ENCODE measurements at regions not wholly inside any gene's neighbourhood (a gene's known extent, or its start where the extent isn't known, plus 50 kb on each side); places are given as distances from the start of the nearest gene placed in this dataset.
"Not testable (repeated sequence)": the region's sequence is repeated elsewhere in the genome, so short reads cannot be mapped to it uniquely, and the experiment has no call there.

DNA sequence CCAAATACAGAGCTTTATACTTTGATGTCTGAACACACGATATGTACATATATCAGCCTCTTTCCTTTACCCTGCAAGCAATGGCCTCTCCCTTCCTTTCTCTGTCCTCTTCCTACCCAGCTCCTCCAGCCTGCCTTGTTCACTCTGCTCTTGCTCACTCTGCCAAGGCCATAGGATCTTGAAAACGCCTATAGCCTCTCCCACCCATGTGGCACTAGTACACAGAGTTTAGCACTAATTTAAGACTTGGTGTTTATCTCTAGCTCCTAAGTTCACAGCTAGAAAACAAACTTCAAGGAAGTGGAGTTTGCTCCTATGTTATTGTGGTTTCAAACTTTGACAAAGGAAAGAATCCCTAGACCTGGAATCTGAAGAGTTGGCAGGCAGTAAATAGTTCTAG is 225.0 kb upstream of the RUNX1 start:
- no peak for DNase-seq

DNA sequence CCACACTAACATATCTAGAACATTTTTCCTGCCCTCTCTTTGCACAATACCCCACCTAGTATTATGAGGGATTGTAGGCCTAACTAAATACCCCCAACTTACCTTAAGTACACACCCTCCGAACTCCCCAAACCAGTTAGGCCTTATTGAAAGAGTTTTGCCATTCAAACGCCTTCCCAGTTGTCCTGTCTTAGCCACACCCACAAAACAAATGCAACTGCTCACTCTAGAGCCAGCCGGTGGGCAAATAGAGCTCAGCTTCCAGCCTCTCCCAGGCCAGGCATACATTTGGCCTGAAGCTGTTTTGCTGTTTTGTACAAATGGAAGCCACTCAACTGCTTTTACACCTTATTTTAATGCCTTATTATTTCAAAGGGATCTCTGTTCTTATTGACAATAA is 224.2 kb upstream of the RUNX1 start:
- no peak for DNase-seq

DNA sequence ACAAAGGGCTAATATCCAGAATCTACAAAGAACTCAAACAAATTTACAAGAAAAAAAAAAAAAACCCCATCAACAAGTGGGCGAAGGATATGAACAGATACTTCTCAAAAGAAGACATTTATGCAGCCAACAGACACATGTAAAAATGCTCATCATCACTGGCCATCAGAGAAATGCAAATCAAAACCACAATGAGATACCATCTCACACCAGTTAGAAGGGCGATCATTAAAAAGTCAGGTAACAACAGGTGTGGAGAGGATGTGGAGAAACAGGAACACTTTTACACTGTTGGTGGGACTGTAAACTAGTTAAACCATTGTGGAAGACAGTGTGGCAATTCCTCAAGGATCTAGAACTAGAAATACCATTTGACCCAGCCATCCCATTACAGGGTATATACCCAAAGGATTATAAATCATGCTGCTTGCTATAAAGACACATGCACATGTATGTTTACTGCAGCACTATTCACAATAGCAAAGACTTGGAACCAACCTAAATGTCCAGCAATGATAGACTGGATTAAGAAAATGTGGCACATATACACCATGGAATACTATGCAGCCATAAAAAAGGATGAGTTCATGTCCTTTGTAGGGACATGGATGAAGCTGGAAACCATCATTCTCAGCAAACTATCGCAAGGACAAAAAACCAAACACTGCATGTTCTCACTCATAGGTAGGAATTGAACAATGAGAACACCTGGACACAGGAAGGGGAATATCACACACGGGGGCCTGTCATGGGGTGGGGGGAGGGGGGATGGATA is 222.4 kb upstream of the RUNX1 start:
- DNase-seq: not testable (repeated sequence)

DNA sequence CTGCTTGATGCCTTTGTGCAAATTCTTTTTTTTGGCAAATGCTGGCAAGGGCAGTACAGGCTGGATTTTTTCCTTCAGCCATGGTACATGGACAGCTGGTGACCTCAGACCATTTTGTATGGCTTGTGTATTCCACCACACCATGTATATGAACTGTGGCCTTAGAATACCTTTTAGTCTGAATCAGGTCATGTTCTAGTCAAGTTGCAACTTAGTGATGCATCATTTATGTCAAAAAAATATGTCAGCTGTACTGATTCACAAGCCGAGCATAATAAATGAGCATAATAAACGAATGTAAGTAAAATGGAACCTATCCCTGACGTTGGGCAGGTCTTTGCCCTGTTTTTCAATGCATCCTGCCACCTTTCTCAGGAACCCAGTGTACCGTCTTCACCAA is 219.7 kb upstream of the RUNX1 start:
- no peak for DNase-seq

DNA sequence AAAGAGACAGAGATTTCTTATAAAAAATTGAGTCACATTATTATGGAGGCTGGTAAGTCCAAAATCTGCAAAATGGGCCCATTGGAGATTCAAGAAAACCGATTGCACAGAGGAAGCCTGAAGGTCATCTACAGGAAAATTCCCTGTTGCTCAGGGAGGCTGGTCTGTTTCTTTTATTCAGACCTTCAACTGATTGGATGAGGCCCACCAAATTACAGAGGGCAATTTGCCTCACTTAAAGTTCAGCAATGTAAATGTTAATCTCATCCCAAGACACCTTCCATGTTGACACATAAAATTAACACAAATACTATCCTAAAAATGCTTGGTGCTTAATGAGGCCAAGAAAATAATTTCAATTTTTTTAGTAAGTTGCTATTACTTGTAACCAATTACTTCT is 219.2 kb upstream of the RUNX1 start:
- no peak for DNase-seq

DNA sequence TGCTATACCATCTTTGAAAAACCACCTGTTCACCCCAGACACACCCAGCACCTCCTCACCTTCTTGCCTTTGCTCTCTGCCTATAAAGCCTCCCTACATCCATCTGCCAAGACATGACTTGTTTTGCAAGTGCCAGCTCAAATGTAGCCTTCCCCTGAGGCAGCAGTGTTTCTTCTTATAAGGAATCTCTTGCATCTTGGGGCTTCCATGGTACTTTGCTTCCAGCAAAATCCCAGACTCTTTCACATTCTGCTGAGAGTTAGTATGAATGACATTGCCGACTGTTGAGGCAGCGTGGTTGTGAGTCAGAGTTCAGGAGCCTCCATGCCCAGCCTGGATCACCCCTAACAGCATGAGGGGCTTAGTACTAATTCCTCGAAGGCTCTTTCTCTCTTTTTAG is 217.4 kb upstream of the RUNX1 start:
- no peak for DNase-seq

DNA sequence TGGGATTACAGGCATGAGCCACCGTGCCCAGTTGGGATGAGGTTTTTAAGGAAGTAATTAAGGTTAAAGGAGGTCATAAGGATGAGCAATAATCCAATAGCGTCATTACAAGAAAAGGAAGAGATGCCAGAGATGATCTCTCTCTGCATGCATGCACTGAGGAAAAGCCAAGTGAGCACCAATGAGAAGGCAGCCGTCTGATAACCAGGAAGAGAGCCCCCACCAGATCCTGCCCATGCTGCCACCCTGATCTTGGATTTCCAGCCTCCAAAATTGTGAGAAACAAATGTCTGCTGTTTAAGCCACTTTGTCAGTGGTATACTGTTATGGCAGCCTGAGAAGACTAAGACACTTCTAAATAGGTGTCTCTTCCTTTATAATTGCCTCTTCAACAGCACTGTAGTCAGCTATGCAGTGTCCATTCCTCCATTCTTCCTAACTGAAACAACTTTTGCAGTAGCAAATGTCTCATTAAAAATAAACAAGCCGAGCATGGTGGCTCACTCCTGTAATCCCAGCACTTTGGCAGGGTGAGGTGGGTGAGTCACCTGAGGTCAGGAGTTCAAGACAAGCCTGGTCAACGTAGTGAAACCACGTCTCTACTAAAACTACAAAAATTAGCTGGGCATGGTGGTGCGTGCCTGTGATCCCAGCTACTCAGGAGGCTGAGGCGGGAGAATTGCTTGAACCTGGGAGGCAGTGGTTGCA is 216.2 kb upstream of the RUNX1 start:
- no peak for DNase-seq

DNA sequence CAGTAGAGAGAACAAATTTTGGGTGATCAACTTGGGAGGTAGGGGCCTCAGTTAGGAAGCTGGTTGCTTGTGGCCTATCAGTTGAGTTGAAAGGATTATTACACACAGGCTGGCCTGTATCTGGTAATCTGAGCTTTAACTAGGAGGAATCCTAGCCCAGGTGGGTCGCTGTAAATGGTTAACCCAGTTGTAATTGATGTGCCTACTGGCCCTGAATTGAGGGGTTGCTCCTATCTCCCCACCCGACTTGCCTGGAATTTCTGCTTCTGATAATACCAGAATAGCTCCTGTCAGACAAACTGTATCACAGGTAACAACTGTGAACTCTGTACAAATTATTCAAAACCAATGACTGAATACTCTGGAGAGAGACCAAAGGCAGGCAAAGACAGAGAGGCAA is 210.4 kb upstream of the RUNX1 start:
- DNase-seq: no peak

DNA sequence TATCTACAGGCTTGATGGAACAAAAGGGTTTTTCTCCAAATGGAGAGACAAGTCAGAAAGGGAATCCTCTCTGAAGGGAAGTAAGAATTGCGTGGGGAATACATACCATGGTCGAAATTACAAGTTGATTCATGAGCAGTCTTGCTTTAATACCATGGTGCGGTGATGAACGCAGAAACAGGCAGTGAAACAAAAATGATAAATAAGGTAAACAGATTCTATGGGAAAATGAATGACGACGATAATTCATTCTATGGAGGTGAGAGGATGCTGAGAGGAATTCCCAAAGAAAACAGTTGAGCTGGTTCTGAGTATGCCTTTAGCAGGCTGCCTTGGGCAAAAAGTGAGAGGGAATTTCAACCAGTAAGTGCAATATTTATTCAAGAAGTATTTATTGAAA is 209.4 kb upstream of the RUNX1 start:
- no peak for DNase-seq

DNA sequence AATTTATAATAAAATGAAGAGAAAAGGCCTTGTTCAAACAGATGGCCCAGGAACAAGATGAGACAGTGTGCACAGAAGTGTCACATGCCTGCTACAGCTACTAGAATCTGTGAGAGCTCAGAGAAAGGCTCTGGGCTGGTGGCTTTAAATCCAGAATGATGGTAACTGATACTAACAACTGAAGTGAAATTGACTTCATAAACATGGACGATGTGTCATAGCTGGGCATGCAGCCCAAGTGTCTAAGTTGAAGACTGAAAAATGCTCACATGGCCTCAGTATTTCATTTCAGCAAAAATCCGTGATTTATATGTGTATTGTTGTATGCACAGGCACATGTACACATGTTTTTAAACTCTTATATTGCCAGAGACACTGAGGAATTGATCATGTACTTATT is 208.3 kb upstream of the RUNX1 start:
- DNase-seq: no peak

DNA sequence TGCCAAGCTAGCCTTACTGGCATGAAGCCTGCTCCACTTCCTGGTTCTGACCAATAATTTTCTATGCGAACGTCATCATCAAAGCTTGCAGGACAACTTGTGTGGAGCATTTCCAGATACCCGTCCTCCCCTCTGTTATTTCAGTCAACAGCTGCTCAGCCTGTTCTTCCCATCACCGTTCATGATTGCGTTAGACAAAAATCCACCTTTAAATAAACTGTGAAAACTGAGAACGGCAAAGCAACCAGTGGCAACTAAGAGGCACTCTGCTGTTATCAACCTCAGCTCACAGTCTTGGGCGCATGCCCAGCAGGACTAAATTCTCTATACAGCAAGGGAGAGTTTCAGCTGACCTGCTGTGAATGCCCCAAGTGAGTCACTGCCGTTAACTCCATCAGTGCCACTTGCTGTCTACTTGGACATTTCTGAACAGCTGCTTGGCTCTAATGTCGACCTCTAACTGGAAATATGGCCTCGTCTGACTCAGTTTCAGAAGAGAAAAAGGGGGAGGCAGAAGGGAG is 207.4 kb upstream of the RUNX1 start:
- DNase-seq: no peak

DNA sequence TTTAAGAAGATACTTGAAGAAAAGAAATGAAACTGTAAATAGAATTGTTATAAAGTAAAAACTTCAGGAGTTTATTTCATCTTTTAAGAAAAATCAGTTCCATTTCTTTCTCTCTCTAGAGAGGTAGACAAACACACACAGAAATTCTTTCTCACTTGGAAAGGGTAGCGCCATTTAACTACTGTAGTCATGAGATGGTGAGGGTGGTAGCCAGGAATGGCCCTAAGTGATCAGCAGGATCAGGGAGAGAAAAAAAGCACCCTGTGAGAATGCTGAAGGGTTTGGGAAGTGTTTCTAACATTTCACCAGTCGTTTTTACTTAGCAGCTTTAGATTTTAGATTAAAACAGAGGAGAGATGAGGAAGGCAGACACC is 205.7 kb upstream of the RUNX1 start:
- no peak for DNase-seq

DNA sequence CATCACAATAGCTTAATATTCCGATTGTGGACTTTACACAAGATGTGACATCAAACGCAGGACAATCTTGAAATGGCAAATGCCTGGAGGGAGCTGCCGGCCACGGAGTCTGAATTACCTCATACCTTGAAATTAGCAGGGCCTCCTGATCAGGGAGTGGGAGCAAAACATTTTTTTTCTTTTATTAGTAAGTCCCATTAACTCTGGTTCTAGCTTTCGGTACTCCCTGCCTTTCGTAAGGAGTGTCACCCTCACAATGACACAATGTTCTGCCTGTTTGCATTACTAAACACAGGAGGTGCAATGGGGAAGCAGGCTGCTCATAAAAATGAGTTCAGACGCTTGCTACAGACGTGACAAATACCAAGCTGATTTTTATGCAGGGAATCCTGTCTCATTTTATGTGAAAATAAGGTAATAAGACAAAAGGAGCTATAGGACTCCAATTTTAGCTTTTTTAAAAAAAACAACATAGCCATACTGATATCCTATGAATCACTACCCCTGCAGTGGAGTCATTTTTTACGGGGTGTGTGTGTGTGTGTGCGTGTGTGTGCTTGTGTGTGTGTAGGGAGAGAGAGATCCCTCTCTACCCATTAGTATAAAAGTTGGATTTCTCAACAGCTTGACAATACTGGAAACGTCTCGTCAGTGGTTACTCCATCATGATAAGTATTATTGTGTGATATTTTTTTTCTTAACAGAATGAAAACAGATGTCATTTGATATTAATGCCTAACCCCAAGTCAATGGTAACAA is 205.1 kb upstream of the RUNX1 start:
- DNase-seq: no peak

DNA sequence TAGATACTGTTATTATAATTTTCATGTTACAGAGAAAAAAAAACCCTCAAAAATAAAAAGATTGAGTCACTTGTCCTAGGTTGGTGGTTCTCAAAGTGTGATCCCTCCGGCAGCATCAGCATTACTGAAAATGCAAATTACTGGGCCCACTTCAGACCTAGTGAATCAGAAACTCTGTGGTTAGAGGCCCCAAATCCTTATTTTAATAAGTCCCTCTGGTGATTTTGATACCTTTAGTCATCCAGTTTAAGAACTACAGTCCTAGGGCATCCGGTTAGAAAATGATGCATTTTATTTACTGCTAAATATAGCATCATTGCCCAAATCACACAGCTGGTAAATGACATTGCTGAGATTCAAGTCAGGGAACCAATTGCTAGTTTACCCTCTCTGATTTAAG is 203.7 kb upstream of the RUNX1 start:
- DNase-seq: no peak

DNA sequence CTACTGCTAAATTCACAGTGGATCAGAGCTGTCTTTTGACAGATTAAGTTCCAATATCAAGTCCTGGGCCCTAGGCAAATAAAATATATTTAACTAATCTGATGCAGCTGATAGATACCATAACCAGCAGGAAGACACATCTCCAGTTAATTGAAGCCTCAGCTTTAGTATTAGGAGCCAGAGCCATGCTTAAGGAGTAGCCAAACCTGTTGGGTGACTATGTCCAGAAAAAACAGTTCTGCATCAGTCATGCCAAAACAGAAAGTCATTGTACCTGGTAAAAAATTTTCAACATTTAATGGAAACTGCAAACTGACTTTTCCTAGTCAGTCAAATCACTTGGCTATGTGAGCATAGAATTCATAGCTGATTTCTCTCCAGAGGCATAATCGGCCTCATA is 200.5 kb upstream of the RUNX1 start:
- DNase-seq: no peak

DNA sequence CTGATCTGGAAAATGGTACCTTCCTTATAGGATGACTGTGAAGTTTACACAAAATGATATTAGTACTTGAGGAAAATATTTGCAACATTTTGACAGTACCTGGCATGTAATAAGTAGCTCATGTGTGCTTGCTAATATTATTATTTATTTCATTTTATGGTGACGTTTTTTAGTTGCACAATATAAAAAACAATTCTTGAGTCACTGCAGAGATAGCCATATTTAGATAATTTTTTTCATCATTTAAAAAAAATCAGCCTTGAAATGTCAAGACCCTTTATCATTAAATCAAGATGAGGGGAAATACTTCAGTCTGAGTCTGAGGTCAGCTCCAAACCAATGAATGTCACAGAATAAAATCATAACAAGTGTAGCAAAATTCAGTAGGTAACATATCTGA is 196.8 kb upstream of the RUNX1 start:
- no peak for DNase-seq

DNA sequence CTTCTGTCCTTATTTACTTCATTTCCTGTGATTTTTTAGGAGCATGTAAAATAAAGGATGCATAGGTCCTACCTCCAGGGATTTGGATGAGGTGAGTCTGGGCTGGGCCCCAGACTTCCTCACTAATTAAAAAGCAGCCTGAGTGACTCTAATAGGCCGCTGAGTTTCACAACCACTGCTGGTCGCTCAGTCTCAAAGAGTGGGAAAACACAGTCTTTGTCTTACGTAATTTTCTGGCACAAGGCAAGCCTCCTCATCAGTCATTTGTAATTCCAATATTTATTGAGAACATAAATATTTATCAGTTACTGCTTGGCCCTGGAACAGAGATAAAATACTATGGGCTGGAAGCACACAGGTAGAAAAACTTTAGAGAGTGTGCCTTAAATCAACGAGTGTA is 195.4 kb upstream of the RUNX1 start:
- DNase-seq: no peak

DNA sequence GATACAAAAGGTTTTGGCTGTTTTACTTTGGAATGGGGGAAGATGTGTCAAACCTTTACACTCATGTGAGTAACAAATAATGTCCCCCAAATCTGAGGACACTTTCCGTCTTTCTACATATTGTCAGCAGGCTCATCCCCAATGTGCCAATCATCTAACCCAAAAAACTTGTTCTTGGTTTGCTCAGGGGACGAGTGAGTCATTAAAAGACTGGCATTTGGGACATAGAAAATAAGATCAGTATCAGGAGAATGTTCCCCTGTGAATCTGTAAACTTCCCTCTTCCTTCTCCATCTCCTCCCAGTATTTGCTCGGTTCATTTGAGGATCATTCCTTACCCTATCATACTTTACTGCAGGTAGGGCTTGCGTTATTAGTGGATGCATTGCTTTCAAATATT is 194.1 kb upstream of the RUNX1 start:
- no peak for DNase-seq

DNA sequence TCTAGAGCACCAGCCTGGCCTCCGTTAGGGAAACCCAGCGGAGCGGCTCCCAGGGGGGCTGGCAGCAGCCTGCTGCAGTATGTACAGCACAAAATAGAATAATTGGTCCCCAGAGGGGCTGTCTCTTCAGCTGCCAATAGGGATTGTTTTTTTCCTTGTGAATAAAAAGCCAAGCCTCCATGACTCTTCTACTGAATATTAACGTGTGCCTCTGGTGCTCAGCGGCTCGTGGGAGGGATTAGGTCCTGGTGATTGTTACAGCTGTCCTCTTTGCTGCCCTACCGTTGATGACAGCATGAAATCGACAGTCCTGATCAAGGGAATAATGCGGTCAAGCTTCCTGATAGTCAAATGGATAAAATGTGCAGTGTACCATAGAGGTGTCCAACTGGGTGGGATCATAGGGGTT is 190.7 kb upstream of the RUNX1 start:
- DNase-seq: no peak

DNA sequence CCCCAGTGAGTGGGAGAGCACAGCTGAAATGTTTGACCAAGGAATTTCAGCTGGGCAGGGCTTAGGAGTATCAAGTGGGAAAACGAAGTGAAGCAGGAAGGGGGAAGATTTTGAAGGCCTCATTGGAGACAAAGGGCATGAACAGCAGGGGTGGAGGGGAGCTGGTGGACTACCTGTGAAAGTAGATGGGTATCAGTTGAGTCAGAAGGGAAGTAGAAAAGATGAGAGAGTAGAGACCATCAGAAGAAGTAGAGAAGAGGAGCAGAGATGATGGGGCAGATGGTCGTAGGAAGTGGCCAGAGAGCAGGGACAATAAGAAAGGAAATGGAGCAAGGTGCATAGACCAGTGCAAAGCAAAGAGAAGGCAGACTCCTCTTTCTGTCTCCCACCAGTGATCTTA is 189.0 kb upstream of the RUNX1 start:
- DNase-seq: no peak

DNA sequence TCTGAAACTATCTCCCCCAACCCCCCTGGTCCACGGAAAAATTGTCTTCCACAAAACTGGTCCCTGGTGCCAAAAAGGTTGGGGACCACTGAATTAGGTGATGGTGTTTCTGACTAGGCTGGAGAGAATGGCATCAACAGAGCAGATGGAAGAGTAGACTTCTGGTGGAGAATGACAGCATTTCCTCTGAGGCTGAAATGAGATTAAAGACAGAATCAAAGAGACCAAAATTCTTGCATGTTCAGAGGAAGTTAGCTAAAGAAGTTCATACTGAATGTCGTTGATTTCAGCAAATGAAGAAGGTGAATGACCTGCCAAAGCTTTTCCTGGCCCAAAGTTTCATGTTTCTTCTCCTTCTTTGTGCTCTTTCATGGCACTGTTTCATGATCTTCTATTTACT is 188.2 kb upstream of the RUNX1 start:
- DNase-seq: no peak

DNA sequence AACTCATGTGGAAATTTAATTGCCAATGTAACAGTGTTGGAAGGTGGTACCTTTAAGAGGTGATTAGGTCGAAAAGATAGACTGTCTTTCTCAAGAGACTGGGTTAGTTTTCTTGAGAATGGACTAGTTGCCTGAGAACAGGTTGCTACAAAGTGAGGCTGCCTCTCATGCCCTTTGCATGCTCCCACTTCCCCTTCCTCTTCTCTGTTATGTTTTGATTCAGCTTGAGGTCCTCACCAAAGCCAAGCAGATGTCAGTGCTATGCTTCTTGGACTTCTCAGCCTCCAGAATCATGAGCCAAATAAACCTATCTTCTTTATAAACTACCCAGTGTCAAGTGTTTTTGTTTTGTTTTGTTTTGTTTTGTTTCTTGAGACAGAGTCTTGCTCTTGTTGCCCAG is 187.0 kb upstream of the RUNX1 start:
- no peak for DNase-seq

DNA sequence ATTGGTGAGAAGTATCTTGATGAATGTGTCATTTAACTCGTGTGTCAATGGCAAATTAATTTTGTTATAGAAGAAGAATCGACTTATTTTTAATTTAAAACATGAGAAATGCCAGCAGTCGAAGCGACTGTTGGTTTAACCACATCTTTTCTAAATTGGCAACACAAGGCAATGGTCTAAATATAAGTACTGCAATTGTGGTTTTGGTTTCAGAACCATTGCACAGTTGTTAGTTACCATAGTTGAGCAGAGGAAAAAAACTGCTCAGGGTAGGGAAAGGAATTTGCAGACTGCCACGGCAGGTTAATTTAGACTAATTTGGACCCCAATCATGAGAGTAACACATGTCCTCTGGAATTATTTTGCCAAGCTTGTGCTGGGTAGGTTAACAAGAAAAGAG is 185.6 kb upstream of the RUNX1 start:
- DNase-seq: no peak

DNA sequence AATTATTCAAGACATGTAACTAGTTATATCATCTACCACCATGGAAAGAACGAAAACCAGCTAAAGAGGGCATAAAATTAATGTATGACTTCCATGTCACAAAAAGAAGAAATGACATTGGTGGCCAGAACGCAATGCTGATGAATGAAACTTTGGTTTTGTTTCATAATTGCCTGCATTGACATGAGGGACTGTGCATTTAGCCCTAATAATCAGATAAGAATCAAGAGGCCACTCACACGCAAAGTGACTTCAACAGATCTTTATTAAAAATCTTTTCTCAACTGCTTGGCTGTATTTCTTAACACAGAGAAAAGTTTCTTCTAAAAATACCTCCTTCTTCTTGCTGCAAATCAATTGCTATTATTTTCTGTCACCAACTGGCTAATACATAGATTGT is 184.7 kb upstream of the RUNX1 start:
- no peak for DNase-seq
